ENCODE measurements at regions not wholly inside any gene's neighbourhood (a gene's known extent, or its start where the extent isn't known, plus 50 kb on each side); places are given as distances from the start of the nearest gene placed in this dataset.

DNA sequence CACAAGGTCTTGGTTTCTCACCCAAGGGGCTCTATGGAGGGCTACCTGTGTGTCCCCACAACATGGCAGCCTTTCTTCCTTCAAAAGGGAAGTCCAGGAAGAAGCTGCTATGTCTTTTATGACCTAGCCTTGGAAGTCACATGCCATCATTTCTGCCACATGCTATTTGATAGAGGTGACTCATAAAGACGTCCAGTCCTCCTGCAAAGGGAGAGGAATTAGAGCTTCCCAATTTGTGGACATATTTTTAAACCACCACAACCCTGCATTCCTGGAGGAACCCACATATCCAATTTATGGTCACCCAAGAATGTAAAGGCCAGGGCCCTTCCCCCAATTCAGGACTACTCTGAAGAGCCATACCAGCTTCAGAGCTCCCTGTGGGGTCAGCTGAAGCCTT, 246.2 kb downstream of the CYP26B1 start:
- 46 to 72% (median 67%) methylated on average over 1 of the region's 1 CpG for WGBS, 5 donors
- no peak for TF ChIP-seq POLR2A (IDR thresholded peaks at IDR 0.05)

DNA sequence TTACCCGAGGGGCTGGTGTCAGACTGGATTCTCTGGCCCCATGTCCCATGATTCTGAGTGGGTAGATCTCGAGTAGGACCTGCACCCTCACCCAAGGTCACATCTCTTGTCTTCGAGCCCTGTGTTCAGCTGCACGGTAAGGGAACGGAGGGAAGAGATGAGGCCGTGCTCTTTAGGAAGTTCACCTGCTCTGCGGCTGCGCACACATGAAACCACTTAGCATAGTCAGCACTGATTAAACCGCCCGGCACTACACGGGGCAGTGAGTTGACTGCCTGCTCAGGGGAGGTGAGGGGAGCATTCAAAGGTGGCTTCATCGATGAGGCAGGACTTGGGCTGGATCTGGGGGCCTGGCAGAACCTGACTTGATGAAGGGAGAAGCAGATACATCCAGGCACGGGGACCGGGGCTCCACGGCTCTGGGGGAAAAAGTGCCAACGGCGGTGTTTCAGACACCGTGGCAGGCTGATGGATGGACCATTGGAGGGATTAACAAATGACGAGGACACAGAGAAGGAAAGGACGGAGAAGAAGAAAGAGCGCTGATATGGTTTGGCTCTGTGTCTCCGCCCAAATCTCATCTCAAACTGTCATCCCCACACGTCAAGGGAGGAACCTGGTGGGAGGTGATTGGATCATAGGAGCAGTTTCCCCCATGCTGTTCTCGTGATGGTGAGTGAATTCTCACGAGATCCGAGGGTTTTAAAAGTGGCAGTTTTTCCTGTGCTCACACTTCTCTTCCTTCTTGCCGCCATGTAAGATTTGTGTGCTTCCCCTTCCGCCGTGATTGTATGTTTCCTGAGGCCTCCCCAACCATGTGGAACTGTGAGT, 248.6 kb downstream of the CYP26B1 start:
- DNase-seq: no peak
- no peaks in the 10 kb centered on the region for H3K36me3 ChIP-seq
- intact Hi-C loops (cut with DNase I; ENCODE audit: low total_unique reads): no loop called here
- TF ChIP-seq EP300 (IDR thresholded peaks at IDR 0.05): no peak
- no peaks in the 10 kb centered on the region for H3K27me3 ChIP-seq
- WGBS, 5 donors: 77 to 80% (median 79%) methylated on average over 29 of the region's 29 CpGs
- no peaks in the 10 kb centered on the region for H3K9me3 ChIP-seq
- no peak overlapping the region for H3K27ac ChIP-seq
- H3K4me1 ChIP-seq: no peaks in the 10 kb centered on the region
- no peak overlapping the region for H3K4me3 ChIP-seq

More for the DNA sequence above, 246.2 kb downstream of the CYP26B1 start:
- Histone ChIP-seq H3K4me3 (no peak overlapping the region), H3K36me3 (no peaks in the 10 kb centered on the region), H3K9me3 (no peaks in the 10 kb centered on the region), H3K4me1 (no peaks in the 10 kb centered on the region), H3K27ac (no peak overlapping the region), H3K27me3 (peaks cover 0 to 4% (median 0%) of the 10 kb centered on the region in 3 donors)
- intact Hi-C loops (cut with DNase I; ENCODE audit: low total_unique reads): no loop called here
- no peak for DNase-seq

DNA sequence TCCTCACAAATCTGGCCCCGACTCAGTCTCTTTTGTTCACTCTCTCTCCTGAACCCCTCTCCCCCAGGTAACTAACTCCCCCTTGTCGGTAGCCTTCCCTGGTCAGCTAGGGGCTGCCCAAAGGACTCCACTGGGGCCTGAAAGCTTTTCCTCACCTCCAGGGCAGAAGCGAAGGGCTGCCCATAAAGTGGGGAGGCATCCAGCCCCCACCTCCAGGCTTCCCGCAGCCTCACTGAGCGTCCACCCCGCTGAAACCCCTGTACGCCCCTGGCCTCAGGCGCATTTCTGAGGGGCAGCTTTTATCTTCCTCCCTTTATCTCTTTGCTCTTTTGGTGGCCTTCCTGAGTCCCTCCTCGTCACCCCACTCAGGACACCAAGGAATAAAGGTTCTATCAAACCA, 249.3 kb downstream of the CYP26B1 start:
- intact Hi-C loops (cut with DNase I; ENCODE audit: low total_unique reads): no loop called here

DNA sequence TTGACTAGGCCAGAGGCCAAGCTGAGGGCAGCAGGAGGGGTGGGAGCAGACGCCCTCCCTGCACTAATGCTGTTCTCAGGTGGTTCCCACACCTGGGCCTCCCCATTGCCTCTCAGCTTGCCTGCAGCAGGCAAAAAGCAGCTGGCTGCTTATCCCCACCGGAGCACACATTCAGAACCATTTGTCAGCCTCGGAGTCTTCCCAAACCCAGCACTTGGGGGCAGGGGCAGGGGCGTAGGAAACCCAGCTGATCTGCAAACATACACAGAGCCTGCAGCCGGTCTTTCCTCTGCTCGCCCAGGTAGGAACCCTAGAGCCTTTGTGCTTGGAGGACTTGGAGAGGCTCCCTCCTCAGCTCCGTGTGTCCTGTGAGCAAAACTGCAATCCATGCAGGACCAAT, 249.8 kb downstream of the CYP26B1 start:
- 50 to 76% (median 67%) methylated on average over 7 of the region's 7 CpGs for WGBS, 5 donors
- no peaks in the 10 kb centered on the region for H3K9me3 ChIP-seq
- H3K4me3 ChIP-seq: no peak overlapping the region
- intact Hi-C loops (cut with DNase I; ENCODE audit: low total_unique reads): no loop called here
- no peaks in the 10 kb centered on the region for H3K4me1 ChIP-seq
- H3K36me3 ChIP-seq: no peaks in the 10 kb centered on the region
- peaks cover 0 to 5% (median 0%) of the 10 kb centered on the region in 3 donors for H3K27me3 ChIP-seq
- TF ChIP-seq, protein P1, sequence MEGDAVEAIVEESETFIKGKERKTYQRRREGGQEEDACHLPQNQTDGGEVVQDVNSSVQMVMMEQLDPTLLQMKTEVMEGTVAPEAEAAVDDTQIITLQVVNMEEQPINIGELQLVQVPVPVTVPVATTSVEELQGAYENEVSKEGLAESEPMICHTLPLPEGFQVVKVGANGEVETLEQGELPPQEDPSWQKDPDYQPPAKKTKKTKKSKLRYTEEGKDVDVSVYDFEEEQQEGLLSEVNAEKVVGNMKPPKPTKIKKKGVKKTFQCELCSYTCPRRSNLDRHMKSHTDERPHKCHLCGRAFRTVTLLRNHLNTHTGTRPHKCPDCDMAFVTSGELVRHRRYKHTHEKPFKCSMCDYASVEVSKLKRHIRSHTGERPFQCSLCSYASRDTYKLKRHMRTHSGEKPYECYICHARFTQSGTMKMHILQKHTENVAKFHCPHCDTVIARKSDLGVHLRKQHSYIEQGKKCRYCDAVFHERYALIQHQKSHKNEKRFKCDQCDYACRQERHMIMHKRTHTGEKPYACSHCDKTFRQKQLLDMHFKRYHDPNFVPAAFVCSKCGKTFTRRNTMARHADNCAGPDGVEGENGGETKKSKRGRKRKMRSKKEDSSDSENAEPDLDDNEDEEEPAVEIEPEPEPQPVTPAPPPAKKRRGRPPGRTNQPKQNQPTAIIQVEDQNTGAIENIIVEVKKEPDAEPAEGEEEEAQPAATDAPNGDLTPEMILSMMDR (IDR thresholded peaks at IDR 0.05): no peak
- TF ChIP-seq EP300 (IDR thresholded peaks at IDR 0.05) (no peak), POLR2AphosphoS5 (IDR thresholded peaks at IDR 0.05) (no peak), POLR2A (IDR thresholded peaks at IDR 0.05) (no peak)
- no peak overlapping the region for H3K27ac ChIP-seq
- DNase-seq: no peak

More for the DNA sequence above, 249.3 kb downstream of the CYP26B1 start:
- Histone ChIP-seq H3K9me3 (no peaks in the 10 kb centered on the region), H3K27ac (no peak overlapping the region), H3K36me3 (no peaks in the 10 kb centered on the region), H3K4me1 (no peaks in the 10 kb centered on the region), H3K27me3 (peaks cover 0 to 4% (median 0%) of the 10 kb centered on the region in 3 donors), H3K4me3 (no peak overlapping the region)
- TF ChIP-seq POLR2A (IDR thresholded peaks at IDR 0.05) (no peak), POLR2AphosphoS5 (IDR thresholded peaks at IDR 0.05) (no peak), EP300 (IDR thresholded peaks at IDR 0.05) (no peak)
- TF ChIP-seq, protein P1 (IDR thresholded peaks at IDR 0.05): no peak
- WGBS, 5 donors: 82 to 90% (median 85%) methylated on average over 9 of the region's 9 CpGs
- no peak for DNase-seq

DNA sequence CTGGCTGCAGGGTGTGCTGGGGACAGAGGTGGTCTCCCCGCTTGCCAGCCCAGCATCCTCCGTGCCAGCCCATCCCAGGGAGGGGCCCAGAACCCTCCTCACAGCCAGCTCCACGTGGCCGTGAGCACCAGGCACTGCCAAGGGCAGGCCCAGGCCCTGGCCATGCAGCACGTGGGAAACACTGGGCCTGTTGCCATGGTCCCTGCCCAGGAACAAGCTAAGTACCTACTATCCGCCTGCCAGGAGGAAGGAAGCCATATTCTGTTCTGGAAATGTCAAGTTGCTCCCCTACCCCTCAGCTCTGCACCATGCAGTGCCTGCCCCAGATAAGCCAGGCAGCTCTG, 250.6 kb downstream of the CYP26B1 start:
- Histone ChIP-seq H3K27me3 (peaks cover 0 to 8% (median 3%) of the 10 kb centered on the region in 3 donors), H3K36me3 (no peaks in the 10 kb centered on the region), H3K4me1 (no peaks in the 10 kb centered on the region), H3K27ac (no peak overlapping the region), H3K4me3 (no peak overlapping the region), H3K9me3 (no peaks in the 10 kb centered on the region)
- no peak for DNase-seq
- WGBS, 5 donors: 70 to 100% (median 77%) methylated on average over 1 to 6 of the region's 6 CpGs
- TF ChIP-seq POLR2A (IDR thresholded peaks at IDR 0.05): no peak
- TF ChIP-seq EP300 (IDR thresholded peaks at IDR 0.05): no peak
- TF ChIP-seq, protein P1 (IDR thresholded peaks at IDR 0.05): no peak
- TF ChIP-seq POLR2AphosphoS5 (IDR thresholded peaks at IDR 0.05): no peak
- intact Hi-C loops (cut with DNase I; ENCODE audit: low total_unique reads): no loop called here

All from stomach (tissue), 8 donors.